Cardiac muscle cell (in vitro differentiated cells and primary cell): ENCODE measurements at regions not wholly inside any gene's neighbourhood (a gene's known extent, or its start where the extent isn't known, plus 50 kb on each side); places are given as distances from the start of the nearest gene placed in this dataset.

ENCODE experiments used
- DNase-seq, 2 donors: peaks; one replicate each; pipeline versions ENCODE4 v3.0.0 to v3.0.0-alpha.2; 2010 to 2017; ENCODE audit warnings: low read depth in 1 of 2, low spot score in 1 of 2
- H3K27ac ChIP-seq: fragments of 200-600 bp; sonication (generic); 2 replicates; pipeline ENCODE4 v1.5.1; 2016
- H3K27me3 ChIP-seq: fragments of 200-600 bp; sonication (generic); 2 replicates; pipeline ENCODE4 v1.6.0; 2016; ENCODE audit warnings: control low read depth
- H3K36me3 ChIP-seq: fragments of 200-600 bp; sonication (generic); 2 replicates; pipeline ENCODE4 v1.5.1; 2016; ENCODE audit warnings: control low read depth
- H3K4me1 ChIP-seq: fragments of 200-600 bp; sonication (generic); 2 replicates; pipeline ENCODE4 v1.8.1; 2017; ENCODE audit warnings: low read depth, mild to moderate bottlenecking, mixed run types
- H3K4me3 ChIP-seq: fragments of 200-600 bp; sonication (generic); 2 replicates; pipeline ENCODE4 v1.5.1; 2016; ENCODE audit warnings: mild to moderate bottlenecking
- H3K9me3 ChIP-seq: fragments of 200-600 bp; sonication (generic); 2 replicates; pipeline ENCODE4 v1.5.1; 2017; ENCODE audit warnings: low read depth, mild to moderate bottlenecking, control low read depth
- TF ChIP-seq, protein P1 (sequence below): IDR thresholded peaks from 2 replicates; pipeline ENCODE4 v1.5.1; 2012; ENCODE audit warnings: low read depth, mild to moderate bottlenecking, low read length

DNA sequence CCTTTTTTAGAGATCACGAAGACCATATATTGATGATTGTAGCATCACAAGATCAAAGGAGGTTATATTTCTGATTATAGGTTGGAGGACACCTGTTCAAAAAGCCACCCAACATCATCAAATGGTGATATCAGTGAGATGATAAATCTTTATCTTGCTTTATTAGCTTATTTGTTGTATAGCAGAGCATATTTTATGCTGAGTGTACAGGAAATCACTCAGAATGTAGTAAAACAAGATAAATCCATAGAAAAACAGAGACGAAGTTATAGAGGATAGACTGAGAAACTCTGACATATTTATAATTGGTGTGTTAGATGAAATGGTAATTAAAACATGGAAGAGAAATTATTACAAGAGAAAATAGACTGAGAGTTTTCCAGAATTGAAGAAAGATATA lies 69.8 kb upstream of the DMAC1 start:
- Histone ChIP-seq H3K36me3 (no peaks in the 10 kb centered on the region), H3K27ac (no peak overlapping the region), H3K4me1 (no peaks in the 10 kb centered on the region), H3K9me3 (no peaks in the 10 kb centered on the region), H3K4me3 (no peak overlapping the region), H3K27me3 (no peaks in the 10 kb centered on the region)
- DNase-seq = no peak
- TF ChIP-seq, protein P1, sequence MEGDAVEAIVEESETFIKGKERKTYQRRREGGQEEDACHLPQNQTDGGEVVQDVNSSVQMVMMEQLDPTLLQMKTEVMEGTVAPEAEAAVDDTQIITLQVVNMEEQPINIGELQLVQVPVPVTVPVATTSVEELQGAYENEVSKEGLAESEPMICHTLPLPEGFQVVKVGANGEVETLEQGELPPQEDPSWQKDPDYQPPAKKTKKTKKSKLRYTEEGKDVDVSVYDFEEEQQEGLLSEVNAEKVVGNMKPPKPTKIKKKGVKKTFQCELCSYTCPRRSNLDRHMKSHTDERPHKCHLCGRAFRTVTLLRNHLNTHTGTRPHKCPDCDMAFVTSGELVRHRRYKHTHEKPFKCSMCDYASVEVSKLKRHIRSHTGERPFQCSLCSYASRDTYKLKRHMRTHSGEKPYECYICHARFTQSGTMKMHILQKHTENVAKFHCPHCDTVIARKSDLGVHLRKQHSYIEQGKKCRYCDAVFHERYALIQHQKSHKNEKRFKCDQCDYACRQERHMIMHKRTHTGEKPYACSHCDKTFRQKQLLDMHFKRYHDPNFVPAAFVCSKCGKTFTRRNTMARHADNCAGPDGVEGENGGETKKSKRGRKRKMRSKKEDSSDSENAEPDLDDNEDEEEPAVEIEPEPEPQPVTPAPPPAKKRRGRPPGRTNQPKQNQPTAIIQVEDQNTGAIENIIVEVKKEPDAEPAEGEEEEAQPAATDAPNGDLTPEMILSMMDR = no peak

DNA sequence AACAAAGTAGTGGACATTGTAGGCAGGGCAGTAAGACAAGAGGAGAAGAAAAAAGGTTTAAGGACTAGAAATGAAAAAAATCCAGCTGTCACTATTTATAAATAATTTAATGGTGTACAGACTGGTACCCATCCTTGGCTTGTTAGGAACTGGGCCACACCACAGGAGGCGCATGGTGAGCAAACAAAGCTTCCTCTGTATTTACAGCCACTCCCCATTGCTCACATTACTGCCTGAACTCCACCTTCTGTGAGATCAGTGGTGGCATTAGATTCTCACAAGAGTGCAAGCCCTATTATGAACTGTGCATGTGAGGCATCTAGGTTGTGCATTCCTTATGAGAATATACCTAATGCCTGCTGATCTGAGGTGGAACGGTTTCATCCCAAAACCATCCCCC lies 62.6 kb upstream of the DMAC1 start:
- DNase-seq = no peak
- Histone ChIP-seq H3K36me3 (no peaks in the 10 kb centered on the region), H3K27ac (no peak overlapping the region), H3K4me3 (no peak overlapping the region), H3K27me3 (no peaks in the 10 kb centered on the region), H3K4me1 (no peaks in the 10 kb centered on the region), H3K9me3 (no peaks in the 10 kb centered on the region)
- TF ChIP-seq, protein P1 = no peak

DNA sequence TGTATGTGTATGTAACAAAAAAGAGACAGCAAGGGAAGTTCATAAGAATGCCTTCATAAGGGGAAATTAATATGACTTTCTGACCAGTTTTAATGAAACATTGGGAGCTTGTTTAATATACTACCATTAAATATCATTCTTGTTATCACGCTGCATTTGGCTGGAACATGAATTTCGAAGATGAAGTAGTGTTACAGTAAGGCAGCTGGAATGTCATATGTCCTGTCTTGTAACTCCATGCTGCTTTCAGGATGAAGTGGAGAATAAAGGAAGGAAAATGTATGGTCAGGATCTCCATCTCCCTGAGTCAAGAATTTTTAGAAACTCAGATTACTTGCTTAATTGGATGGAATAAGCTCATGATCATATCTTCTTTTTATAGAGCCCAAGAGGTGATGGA lies 61.5 kb upstream of the DMAC1 start:
- no peaks in the 10 kb centered on the region for H3K27me3 ChIP-seq
- no peak for DNase-seq
- no peaks in the 10 kb centered on the region for H3K36me3 ChIP-seq
- H3K9me3 ChIP-seq = no peaks in the 10 kb centered on the region
- no peak overlapping the region for H3K4me3 ChIP-seq
- TF ChIP-seq, protein P1 = no peak
- no peak overlapping the region for H3K27ac ChIP-seq
- no peaks in the 10 kb centered on the region for H3K4me1 ChIP-seq

DNA sequence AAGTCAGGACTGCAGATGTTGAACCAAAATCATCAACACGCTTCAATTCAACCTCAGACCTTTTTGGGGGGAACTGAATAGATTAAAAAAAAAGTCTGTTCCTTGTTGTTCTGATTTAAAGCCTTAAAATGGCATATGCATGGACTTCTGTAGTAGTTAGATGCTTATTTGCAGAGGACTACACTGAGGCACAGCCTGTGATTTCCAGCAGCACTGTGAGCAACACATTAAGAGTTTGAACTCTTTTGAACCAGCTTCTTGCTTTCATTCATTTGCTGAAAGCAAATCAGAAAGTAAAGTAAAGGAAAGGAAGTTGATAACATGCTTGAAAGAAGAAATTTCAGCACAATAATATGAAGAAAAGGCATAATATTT lies 60.7 kb upstream of the DMAC1 start:
- no peak for DNase-seq
- H3K4me1 ChIP-seq = no peaks in the 10 kb centered on the region
- no peaks in the 10 kb centered on the region for H3K9me3 ChIP-seq
- H3K36me3 ChIP-seq = no peaks in the 10 kb centered on the region
- no peak overlapping the region for H3K27ac ChIP-seq
- TF ChIP-seq, protein P1 = no peak
- H3K27me3 ChIP-seq = no peaks in the 10 kb centered on the region
- H3K4me3 ChIP-seq = no peak overlapping the region

DNA sequence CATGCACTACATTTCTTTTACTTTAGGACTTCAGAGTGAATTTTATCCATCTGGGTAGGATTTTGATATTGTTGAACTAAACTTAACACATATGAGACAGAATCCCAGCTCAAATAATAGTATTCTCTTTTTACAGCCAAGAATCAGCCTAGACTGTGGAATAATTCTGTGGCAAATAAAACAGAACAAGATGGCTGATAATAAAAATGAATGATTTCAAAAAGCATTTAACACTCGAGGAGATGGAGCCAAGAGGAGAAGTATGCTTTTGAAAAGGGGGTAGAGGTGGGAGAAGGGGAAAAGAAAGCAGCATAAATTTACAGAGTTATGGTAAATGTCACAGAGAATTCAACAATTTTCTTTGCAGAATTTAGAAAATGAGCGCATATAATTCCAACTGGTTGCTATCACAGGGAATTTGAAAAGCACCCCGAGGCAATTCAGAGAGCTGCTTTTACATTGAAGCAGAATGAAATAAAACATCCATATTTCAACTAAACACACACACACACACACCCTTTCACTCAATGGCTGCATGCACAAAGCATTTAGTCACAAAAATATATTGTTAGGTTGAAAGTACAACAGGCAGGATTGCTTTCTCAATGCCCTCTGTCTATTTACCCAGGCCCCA lies 60.2 kb upstream of the DMAC1 start:
- TF ChIP-seq, protein P1 = no peak
- no peaks in the 10 kb centered on the region for H3K27me3 ChIP-seq
- H3K9me3 ChIP-seq = no peaks in the 10 kb centered on the region
- H3K4me1 ChIP-seq = no peaks in the 10 kb centered on the region
- H3K4me3 ChIP-seq = no peak overlapping the region
- no peak overlapping the region for H3K27ac ChIP-seq
- H3K36me3 ChIP-seq = no peaks in the 10 kb centered on the region
- DNase-seq = no peak

DNA sequence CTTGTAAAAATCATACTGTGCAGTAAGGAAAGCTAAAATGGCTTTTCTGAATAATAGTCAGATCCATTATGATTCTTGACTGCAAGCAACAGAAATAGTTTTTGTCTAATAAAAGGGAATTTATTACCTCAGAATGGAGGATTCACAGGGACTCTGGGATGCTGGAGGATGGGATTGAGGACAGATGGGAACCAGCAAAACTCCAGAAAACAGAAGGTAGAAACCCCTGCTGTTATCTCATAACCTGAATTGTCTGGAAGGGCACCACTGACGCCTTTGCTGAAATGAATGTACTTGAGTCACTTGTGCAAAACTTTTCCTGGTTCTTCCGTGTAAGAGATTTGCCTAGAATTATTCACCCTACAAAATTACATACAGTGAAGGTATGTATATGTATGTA lies 58.6 kb upstream of the DMAC1 start:
- Histone ChIP-seq H3K36me3 (no peaks in the 10 kb centered on the region), H3K4me3 (no peak overlapping the region), H3K27ac (no peak overlapping the region), H3K9me3 (no peaks in the 10 kb centered on the region), H3K27me3 (no peaks in the 10 kb centered on the region), H3K4me1 (no peaks in the 10 kb centered on the region)
- TF ChIP-seq, protein P1 = no peak
- no peak for DNase-seq
